ENCODE measurements at regions not wholly inside any gene's neighbourhood (a gene's known extent, or its start where the extent isn't known, plus 50 kb on each side); places are given as distances from the start of the nearest gene placed in this dataset.

GRCh38 chr14:49280566-49280965, 305.6 kb downstream of the RPS29 start:
- dilution Hi-C loops (cut with MboI; ENCODE audit: extremely low pct_ligation_motif_present, low sequenced_read_pairs) = no loop called here
- Histone ChIP-seq H3K4me2 (ENCODE audit: control insufficient read depth, extremely low read depth, insufficient read depth, low read depth, low read length) (no peak overlapping the region), H4K20me1 (ENCODE audit: control insufficient read depth, extremely low read depth, insufficient read depth, low read length) (no peaks in the 10 kb centered on the region), H2AFZ (ENCODE audit: control insufficient read depth, low read length) (no peak overlapping the region), H3K9me3 (ENCODE audit: control insufficient read depth, low read depth, low read length) (no peaks in the 10 kb centered on the region), H3K4me3 (ENCODE audit: control insufficient read depth in 2 of 3, extremely low read depth in 1 of 3, insufficient read depth in 2 of 3, low read depth in 1 of 3, low read length in 3 of 3) (no peak overlapping the region), H3K9me1 (ENCODE audit: control insufficient read depth, extremely low read depth, insufficient read depth, low read length) (no peaks in the 10 kb centered on the region), H3K4me1 (ENCODE audit: control insufficient read depth, extremely low read depth, insufficient read depth, low read length) (no peaks in the 10 kb centered on the region), H3K27ac (ENCODE audit: control insufficient read depth, insufficient read depth, low read length) (no peak overlapping the region), H3K27me3 (ENCODE audit: control insufficient read depth, extremely low read depth, insufficient read depth, low read length) (no peaks in the 10 kb centered on the region), H3K36me3 (ENCODE audit: control insufficient read depth in 2 of 2, extremely low read depth in 1 of 2, insufficient read depth in 2 of 2, low read length in 2 of 2) (no peaks in the 10 kb centered on the region), H3K79me2 (ENCODE audit: control insufficient read depth, insufficient read depth, low read length) (no peaks in the 10 kb centered on the region), H3K9ac (ENCODE audit: control insufficient read depth, extremely low read depth, insufficient read depth, low read length) (no peak overlapping the region)
- no peak for DNase-seq (ENCODE audit: low read depth, low spot score)
- TF ChIP-seq EZH2 (IDR thresholded peaks at IDR 0.05; ENCODE audit: low read length) = no peak
- TF ChIP-seq, protein P1, sequence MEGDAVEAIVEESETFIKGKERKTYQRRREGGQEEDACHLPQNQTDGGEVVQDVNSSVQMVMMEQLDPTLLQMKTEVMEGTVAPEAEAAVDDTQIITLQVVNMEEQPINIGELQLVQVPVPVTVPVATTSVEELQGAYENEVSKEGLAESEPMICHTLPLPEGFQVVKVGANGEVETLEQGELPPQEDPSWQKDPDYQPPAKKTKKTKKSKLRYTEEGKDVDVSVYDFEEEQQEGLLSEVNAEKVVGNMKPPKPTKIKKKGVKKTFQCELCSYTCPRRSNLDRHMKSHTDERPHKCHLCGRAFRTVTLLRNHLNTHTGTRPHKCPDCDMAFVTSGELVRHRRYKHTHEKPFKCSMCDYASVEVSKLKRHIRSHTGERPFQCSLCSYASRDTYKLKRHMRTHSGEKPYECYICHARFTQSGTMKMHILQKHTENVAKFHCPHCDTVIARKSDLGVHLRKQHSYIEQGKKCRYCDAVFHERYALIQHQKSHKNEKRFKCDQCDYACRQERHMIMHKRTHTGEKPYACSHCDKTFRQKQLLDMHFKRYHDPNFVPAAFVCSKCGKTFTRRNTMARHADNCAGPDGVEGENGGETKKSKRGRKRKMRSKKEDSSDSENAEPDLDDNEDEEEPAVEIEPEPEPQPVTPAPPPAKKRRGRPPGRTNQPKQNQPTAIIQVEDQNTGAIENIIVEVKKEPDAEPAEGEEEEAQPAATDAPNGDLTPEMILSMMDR (optimal IDR thresholded peaks at IDR 0.05 in 1 of 3, IDR thresholded peaks at IDR 0.05 in 1 of 3, conservative IDR thresholded peaks at IDR 0.05 in 1 of 3; ENCODE audit: extremely low read depth in 1 of 3, insufficient read depth in 2 of 3, low read length in 3 of 3) = no peak
- no peak for FAIRE-seq

DNA sequence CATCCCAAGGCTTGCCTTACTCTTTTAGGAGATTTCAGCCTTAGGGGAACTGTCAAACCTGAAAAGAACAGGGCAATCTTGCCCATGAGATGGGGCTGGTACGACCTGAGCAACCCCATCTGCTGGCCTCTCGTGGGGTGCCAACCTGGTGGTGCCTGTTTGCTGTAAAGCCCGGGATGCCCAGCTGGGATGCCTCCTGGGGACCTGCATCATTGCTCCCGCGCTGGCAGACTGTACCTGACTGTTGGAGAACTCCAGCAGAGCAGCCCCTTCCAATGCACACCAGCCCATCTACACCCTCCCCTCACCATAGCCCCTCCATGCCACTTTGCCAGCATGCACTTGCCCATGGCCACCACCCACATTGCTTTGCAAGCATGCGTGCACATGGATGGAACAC, 335.7 kb downstream of the RPS29 start:
- no peak overlapping the region for H3K4me2 ChIP-seq (ENCODE audit: control insufficient read depth, extremely low read depth, insufficient read depth, low read depth, low read length)
- no peaks in the 10 kb centered on the region for H3K4me1 ChIP-seq (ENCODE audit: control insufficient read depth, extremely low read depth, insufficient read depth, low read length)
- H3K9ac ChIP-seq (ENCODE audit: control insufficient read depth, extremely low read depth, insufficient read depth, low read length) = no peak overlapping the region
- no peaks in the 10 kb centered on the region for H4K20me1 ChIP-seq (ENCODE audit: control insufficient read depth, extremely low read depth, insufficient read depth, low read length)
- no peaks in the 10 kb centered on the region for H3K9me3 ChIP-seq (ENCODE audit: control insufficient read depth, low read depth, low read length)
- FAIRE-seq = no peak
- no peaks in the 10 kb centered on the region for H3K9me1 ChIP-seq (ENCODE audit: control insufficient read depth, extremely low read depth, insufficient read depth, low read length)
- DNase-seq (ENCODE audit: low read depth, low spot score) = no peak
- H3K36me3 ChIP-seq (ENCODE audit: control insufficient read depth in 2 of 2, extremely low read depth in 1 of 2, insufficient read depth in 2 of 2, low read length in 2 of 2) = no peaks in the 10 kb centered on the region
- dilution Hi-C loops (cut with MboI; ENCODE audit: extremely low pct_ligation_motif_present, low sequenced_read_pairs) = no loop called here
- H3K27me3 ChIP-seq (ENCODE audit: control insufficient read depth, extremely low read depth, insufficient read depth, low read length) = no peaks in the 10 kb centered on the region
- TF ChIP-seq EZH2 (IDR thresholded peaks at IDR 0.05; ENCODE audit: low read length) = no peak
- TF ChIP-seq, protein P1 (optimal IDR thresholded peaks at IDR 0.05 in 1 of 3, IDR thresholded peaks at IDR 0.05 in 1 of 3, conservative IDR thresholded peaks at IDR 0.05 in 1 of 3; ENCODE audit: extremely low read depth in 1 of 3, insufficient read depth in 2 of 3, low read length in 3 of 3) = no peak
- no peak overlapping the region for H3K4me3 ChIP-seq (ENCODE audit: control insufficient read depth in 2 of 3, extremely low read depth in 1 of 3, insufficient read depth in 2 of 3, low read depth in 1 of 3, low read length in 3 of 3)
- H3K27ac ChIP-seq (ENCODE audit: control insufficient read depth, insufficient read depth, low read length) = no peak overlapping the region
- H3K79me2 ChIP-seq (ENCODE audit: control insufficient read depth, insufficient read depth, low read length) = no peaks in the 10 kb centered on the region
- H2AFZ ChIP-seq (ENCODE audit: control insufficient read depth, low read length) = no peak overlapping the region
